ENCODE measurements at regions not wholly inside any gene's neighbourhood (a gene's known extent, or its start where the extent isn't known, plus 50 kb on each side); places are given as distances from the start of the nearest gene placed in this dataset.

GRCh38 chr12:107551434-107551833, 134.2 kb upstream of the PWP1 start:
- H3K79me2 ChIP-seq (ENCODE audit: insufficient read depth, low read length) = no peaks in the 10 kb centered on the region

GRCh38 chr12:107552263-107552662, 133.3 kb upstream of the PWP1 start:
- Histone ChIP-seq H4K20me1 (ENCODE audit: insufficient read depth, low read length, poor library complexity, severe bottlenecking) (no peaks in the 10 kb centered on the region), H3K9me2 (replicated peaks; ENCODE audit: low read depth, low read length) (no peaks in the 10 kb centered on the region), H3K27me3 (ENCODE audit: insufficient read depth, low read length, poor library complexity, severe bottlenecking) (no peaks in the 10 kb centered on the region), H3K36me3 (ENCODE audit: insufficient read depth, low read length) (peaks cover 7% of the 10 kb centered on the region; the same call in 1 of the 2 replicates), H3K9me3 (ENCODE audit: insufficient read depth, low read depth, low read length) (peaks cover 2% of the 10 kb centered on the region; the same call in 1 of the 2 replicates), H3K4me3 (ENCODE audit: low read length, poor library complexity, severe bottlenecking) (no peak overlapping the region), H3K79me2 (ENCODE audit: insufficient read depth, low read length) (no peaks in the 10 kb centered on the region), H3K9ac (ENCODE audit: low read depth, low read length, poor library complexity, severe bottlenecking) (no peak overlapping the region), H3F3A (ENCODE audit: low read depth) (no peaks in the 10 kb centered on the region), H3K4me1 (ENCODE audit: insufficient read depth, low read length, poor library complexity, severe bottlenecking) (no peaks in the 10 kb centered on the region), H2AFZ (ENCODE audit: low read length) (no peak overlapping the region), H3K4me2 (ENCODE audit: low read depth, low read length, poor library complexity, severe bottlenecking) (no peak overlapping the region)
- TF ChIP-seq CTCF (conservative IDR thresholded peaks at IDR 0.05; ENCODE audit: low read length) = no peak
- TF ChIP-seq EZH2phosphoT487 (IDR thresholded peaks at IDR 0.05; ENCODE audit: borderline replicate concordance) = no peak

More at GRCh38 chr12:107551434-107551833, 134.2 kb upstream of the PWP1 start:
- Histone ChIP-seq H3K9me2 (replicated peaks; ENCODE audit: low read depth, low read length) (no peaks in the 10 kb centered on the region), H3F3A (ENCODE audit: low read depth) (no peaks in the 10 kb centered on the region), H3K36me3 (ENCODE audit: insufficient read depth, low read length) (peaks cover 7% of the 10 kb centered on the region; the same call in 1 of the 2 replicates), H3K4me3 (ENCODE audit: low read length, poor library complexity, severe bottlenecking) (no peak overlapping the region), H4K20me1 (ENCODE audit: insufficient read depth, low read length, poor library complexity, severe bottlenecking) (no peaks in the 10 kb centered on the region), H3K4me1 (ENCODE audit: insufficient read depth, low read length, poor library complexity, severe bottlenecking) (no peaks in the 10 kb centered on the region), H3K9me3 (ENCODE audit: insufficient read depth, low read depth, low read length) (peaks cover 2% of the 10 kb centered on the region; the same call in 1 of the 2 replicates), H2AFZ (ENCODE audit: low read length) (no peak overlapping the region), H3K9ac (ENCODE audit: low read depth, low read length, poor library complexity, severe bottlenecking) (no peak overlapping the region), H3K27me3 (ENCODE audit: insufficient read depth, low read length, poor library complexity, severe bottlenecking) (no peaks in the 10 kb centered on the region), H3K4me2 (ENCODE audit: low read depth, low read length, poor library complexity, severe bottlenecking) (no peak overlapping the region)
- TF ChIP-seq CTCF (conservative IDR thresholded peaks at IDR 0.05; ENCODE audit: low read length) = no peak
- TF ChIP-seq EZH2phosphoT487 (IDR thresholded peaks at IDR 0.05; ENCODE audit: borderline replicate concordance) = no peak

- no peaks in the 10 kb centered on the region for H3F3A ChIP-seq (ENCODE audit: low read depth)
- no peaks in the 10 kb centered on the region for H3K4me1 ChIP-seq (ENCODE audit: insufficient read depth, low read length, poor library complexity, severe bottlenecking)
- H3K9me2 ChIP-seq (replicated peaks; ENCODE audit: low read depth, low read length) = no peaks in the 10 kb centered on the region
- TF ChIP-seq CTCF (conservative IDR thresholded peaks at IDR 0.05; ENCODE audit: low read length) (no peak), EZH2phosphoT487 (IDR thresholded peaks at IDR 0.05; ENCODE audit: borderline replicate concordance) (no peak)
- H3K9ac ChIP-seq (ENCODE audit: low read depth, low read length, poor library complexity, severe bottlenecking) = no peak overlapping the region
- no peak overlapping the region for H2AFZ ChIP-seq (ENCODE audit: low read length)
- H3K36me3 ChIP-seq (ENCODE audit: insufficient read depth, low read length) = peaks cover 7% of the 10 kb centered on the region; the same call in 1 of the 2 replicates
- no peak overlapping the region for H3K4me3 ChIP-seq (ENCODE audit: low read length, poor library complexity, severe bottlenecking)
- no peaks in the 10 kb centered on the region for H3K27me3 ChIP-seq (ENCODE audit: insufficient read depth, low read length, poor library complexity, severe bottlenecking)
- no peaks in the 10 kb centered on the region for H4K20me1 ChIP-seq (ENCODE audit: insufficient read depth, low read length, poor library complexity, severe bottlenecking)
- H3K79me2 ChIP-seq (ENCODE audit: insufficient read depth, low read length) = no peaks in the 10 kb centered on the region
- peaks cover 2% of the 10 kb centered on the region; the same call in 1 of the 2 replicates for H3K9me3 ChIP-seq (ENCODE audit: insufficient read depth, low read depth, low read length)
- no peak overlapping the region for H3K4me2 ChIP-seq (ENCODE audit: low read depth, low read length, poor library complexity, severe bottlenecking)
Measured at GRCh38 chr12:107553211-107553765, 132.3 kb upstream of the PWP1 start.
